Panc1 (cell line): ENCODE measurements at regions not wholly inside any gene's neighbourhood (a gene's known extent, or its start where the extent isn't known, plus 50 kb on each side); places are given as distances from the start of the nearest gene placed in this dataset.
A peak's percentile ranks its signal among the peaks of the same experiment; 100 is the strongest.

Experiments
- ATAC-seq: fragments of 200-7000 bp; cut with Tn5 transposase; 2 replicates; pipeline ENCODE4 v1.9.1; 2020; ENCODE audit warnings: mild to moderate bottlenecking, moderate library complexity
- BruUV-seq: library from RNA; stranded (reverse); fragments of 400-500 nt; replicated peaks from 2 replicates; lab custom pipeline; 2021; lab: Mats Ljungman, UMichigan
- CTCF ChIA-PET: fragments of 300-600 bp; sonication (Branson Sonifier 250); formaldehyde crosslinking; loops from one replicate; lab custom pipeline; 2022; ENCODE audit warnings: antibody characterized with exemption; lab: Charles Lee
- POLR2A ChIA-PET: fragments of 300-600 bp; sonication (Branson Sonifier 250); formaldehyde crosslinking; loops from one replicate; lab custom pipeline; 2022; ENCODE audit warnings: antibody characterized with exemption; lab: Charles Lee
- DNase-seq: peaks from one replicate; pipeline ENCODE4 v3.0.0-alpha.2; 2010; ENCODE audit warnings: low read depth, low spot score
- H3K27ac ChIP-seq: 2 replicates; pipeline ENCODE4 v1.5.1; 2011; ENCODE audit warnings: mild to moderate bottlenecking, low read length, inconsistent platforms
- H3K27me3 ChIP-seq: fragments of 200-500 bp; sonication (Bioruptor generic); 2 replicates; pipeline ENCODE4 v1.6.0; 2014; ENCODE audit warnings: low read length, inconsistent platforms; ENCODE audit not compliant: control insufficient read depth, insufficient read depth
- H3K36me3 ChIP-seq: fragments of 200-500 bp; sonication (Bioruptor generic); 2 replicates; pipeline ENCODE4 v1.5.1; 2014; ENCODE audit warnings: inconsistent platforms, mild to moderate bottlenecking, low read length, moderate library complexity; ENCODE audit not compliant: control insufficient read depth, insufficient read depth
- H3K4me1 ChIP-seq: 2 replicates; pipeline ENCODE4 v1.5.1; 2011; ENCODE audit warnings: inconsistent platforms, mild to moderate bottlenecking, low read length, moderate library complexity; ENCODE audit not compliant: control insufficient read depth, insufficient read depth
- H3K4me3 ChIP-seq, 2 experiments: 2 replicates each; pipeline ENCODE4 v1.5.1; 2011 to 2012; ENCODE audit warnings: low read depth in 2 of 2, low read length in 2 of 2, mild to moderate bottlenecking in 2 of 2, inconsistent platforms in 1 of 2, moderate library complexity in 1 of 2
- H3K9me3 ChIP-seq: fragments of 200-500 bp; sonication (Bioruptor generic); 2 replicates; pipeline ENCODE4 v1.5.1; 2014; ENCODE audit warnings: low read depth, mild to moderate bottlenecking, inconsistent platforms, low read length, moderate library complexity; ENCODE audit not compliant: control insufficient read depth, insufficient read depth
- CTCF ChIP-seq: fragments of 450-650 bp; IDR thresholded peaks from 2 replicates; pipeline ENCODE4 v1.5.1; 2017; ENCODE audit warnings: mild to moderate bottlenecking
- POLR2AphosphoS5 ChIP-seq: IDR thresholded peaks from 2 replicates; pipeline ENCODE4 v1.6.1; 2012; ENCODE audit warnings: mild to moderate bottlenecking, low read depth, low read length, moderate library complexity
- TCF7L2 ChIP-seq: IDR thresholded peaks from 2 replicates; pipeline ENCODE4 v1.6.1; 2011; ENCODE audit warnings: mild to moderate bottlenecking, low read depth, low read length, inconsistent platforms
- in situ Hi-C: cut with HindIII; loops from 2 replicates; pipeline ENCODE4 v1.10.0; 2016; ENCODE audit warnings: low sequenced_read_pairs, low pct_unique_long_range_greater_than_20kb
- intact Hi-C: fragments of 100-400 bp; cut with micrococcal nuclease; formaldehyde crosslinking; loops from one replicate; pipeline ENCODE4 v1.10.0; 2022; ENCODE audit not compliant: unreplicated experiment
- TF ChIP-seq, protein P1 (sequence below), 2 experiments: IDR thresholded peaks; 2 replicates each; pipeline ENCODE4 v1.6.1; 2011 to 2012; ENCODE audit warnings: low read depth in 2 of 2, control low read depth in 1 of 2, low read length in 1 of 2, mild to moderate bottlenecking in 1 of 2, moderate library complexity in 1 of 2; ENCODE audit not compliant: insufficient read depth in 1 of 2

DNA sequence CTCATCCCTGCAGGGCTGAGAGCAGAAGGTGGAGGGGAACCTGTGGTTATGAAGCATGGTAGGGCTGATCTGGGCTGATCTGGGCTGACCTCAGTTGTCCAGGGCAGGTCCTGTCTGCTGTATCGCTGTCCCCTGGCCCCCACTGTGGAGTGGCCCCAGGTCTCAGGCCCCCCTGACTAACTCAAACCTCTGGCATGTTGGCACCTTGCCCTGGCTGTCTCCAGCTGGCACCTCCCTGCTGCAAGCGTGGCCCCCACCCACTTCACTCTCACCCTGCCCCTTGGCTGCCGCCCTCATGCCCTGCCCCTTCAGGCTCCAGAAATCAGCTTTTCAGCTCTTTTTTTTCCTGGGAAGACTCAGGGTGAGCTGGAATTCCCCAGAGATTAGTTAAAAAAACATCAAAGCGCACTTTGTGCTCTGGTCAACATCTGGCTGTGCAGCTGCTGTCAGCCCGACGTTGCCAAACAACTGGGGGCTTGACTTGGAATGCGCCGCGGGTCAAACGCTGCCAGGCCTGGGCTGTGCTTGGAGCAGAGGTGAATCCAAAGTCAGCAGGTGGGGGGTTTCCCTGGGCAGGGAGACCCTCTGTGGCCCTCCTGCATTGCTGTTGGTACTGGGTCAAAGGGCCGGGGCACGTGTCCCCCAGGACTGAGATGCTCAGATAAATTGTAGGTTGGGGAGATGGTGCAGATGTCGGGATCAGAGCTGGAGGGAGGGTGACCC is 173.8 kb upstream of the HDAC4 start:
- no peaks in the 10 kb centered on the region for H3K9me3 ChIP-seq
- peaks cover 2% of the 10 kb centered on the region; the same call in 1 of the 2 replicates for H3K27me3 ChIP-seq
- TF ChIP-seq POLR2AphosphoS5 (no peak), TCF7L2 (0 out of 2 replicates have a peak, but pooled peaks have one; percentile 21), CTCF (no peak)
- no peak overlapping the region for H3K27ac ChIP-seq
- no peak overlapping the region for H3K4me3 ChIP-seq
- no TSS peak for BruUV-seq
- in situ Hi-C loops, result no loop called here
- intact Hi-C loops, result no loop called here
- DNase-seq (no peak), ATAC-seq (no peak)
- H3K4me1 ChIP-seq, result no peaks in the 10 kb centered on the region
- CTCF ChIA-PET, result no interaction called here
- POLR2A ChIA-PET, result no interaction called here
- H3K36me3 ChIP-seq, result no peaks in the 10 kb centered on the region

DNA sequence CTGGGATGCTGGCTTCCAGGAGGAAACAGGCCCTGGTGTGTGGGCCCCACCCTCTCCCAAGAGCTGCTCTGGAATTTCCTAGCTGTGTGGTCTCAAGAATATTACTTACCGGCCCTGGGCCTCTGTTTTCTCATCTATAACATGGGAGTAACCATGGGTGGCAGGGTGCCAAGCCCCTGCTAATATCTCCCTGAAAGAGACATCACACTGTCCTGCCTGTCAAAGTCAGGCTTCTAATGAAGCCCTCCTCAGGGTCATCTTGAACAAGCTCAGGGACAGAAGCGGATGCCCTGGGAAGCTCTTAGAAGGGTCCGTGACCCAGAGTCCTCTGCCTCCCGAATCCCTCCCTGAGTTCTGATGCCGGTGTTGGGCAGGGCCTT is 173.2 kb upstream of the HDAC4 start:
- Histone ChIP-seq H3K27ac (no peak overlapping the region), H3K4me1 (no peaks in the 10 kb centered on the region), H3K27me3 (peaks cover 2% of the 10 kb centered on the region; the same call in 1 of the 2 replicates), H3K9me3 (no peaks in the 10 kb centered on the region), H3K4me3 (no peak overlapping the region), H3K36me3 (no peaks in the 10 kb centered on the region)
- in situ Hi-C loops, result no loop called here
- ATAC-seq (no peak), DNase-seq (no peak)
- BruUV-seq, result no TSS peak
- TF ChIP-seq TCF7L2, result no peak
- no peak for TF ChIP-seq POLR2AphosphoS5
- no peak for TF ChIP-seq CTCF
- intact Hi-C loops, result no loop called here
- CTCF ChIA-PET, result no interaction called here
- POLR2A ChIA-PET, result interaction anchor here (0.5 kb wide), 1 partner anchor 9 kb away, joined by 3 read pairs; no protein-coding TSS in a partner anchor

DNA sequence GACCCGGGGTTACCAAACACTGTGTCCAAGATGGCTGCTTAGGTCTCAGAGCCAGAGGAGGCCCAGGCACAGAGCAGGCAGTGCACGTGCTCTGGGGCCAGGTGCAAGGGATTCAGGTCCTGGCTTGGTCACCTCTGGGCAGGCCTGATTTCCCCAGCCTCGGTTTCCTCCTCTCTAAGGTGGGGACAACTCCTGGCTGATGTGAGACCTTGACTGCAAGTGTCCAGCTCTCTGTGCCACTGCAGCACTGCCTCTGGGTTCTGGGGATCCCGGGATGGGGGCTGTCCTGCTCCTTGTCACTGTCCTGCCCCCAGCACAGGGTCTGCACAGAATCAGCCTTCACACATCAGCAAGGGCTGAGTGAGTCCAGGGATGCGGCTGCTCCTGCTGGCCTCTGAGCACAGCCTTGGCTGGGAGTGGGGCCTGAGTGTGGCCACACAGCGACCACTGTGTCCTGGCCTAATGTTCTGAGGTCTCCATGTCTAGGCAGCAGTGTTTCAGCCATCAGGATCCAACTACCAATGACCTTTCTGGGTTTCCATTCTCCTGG is 170.2 kb upstream of the HDAC4 start:
- no peaks in the 10 kb centered on the region for H3K4me1 ChIP-seq
- DNase-seq (no peak), ATAC-seq (no peak)
- TF ChIP-seq TCF7L2 (no peak), CTCF (no peak)
- TF ChIP-seq, protein P1, sequence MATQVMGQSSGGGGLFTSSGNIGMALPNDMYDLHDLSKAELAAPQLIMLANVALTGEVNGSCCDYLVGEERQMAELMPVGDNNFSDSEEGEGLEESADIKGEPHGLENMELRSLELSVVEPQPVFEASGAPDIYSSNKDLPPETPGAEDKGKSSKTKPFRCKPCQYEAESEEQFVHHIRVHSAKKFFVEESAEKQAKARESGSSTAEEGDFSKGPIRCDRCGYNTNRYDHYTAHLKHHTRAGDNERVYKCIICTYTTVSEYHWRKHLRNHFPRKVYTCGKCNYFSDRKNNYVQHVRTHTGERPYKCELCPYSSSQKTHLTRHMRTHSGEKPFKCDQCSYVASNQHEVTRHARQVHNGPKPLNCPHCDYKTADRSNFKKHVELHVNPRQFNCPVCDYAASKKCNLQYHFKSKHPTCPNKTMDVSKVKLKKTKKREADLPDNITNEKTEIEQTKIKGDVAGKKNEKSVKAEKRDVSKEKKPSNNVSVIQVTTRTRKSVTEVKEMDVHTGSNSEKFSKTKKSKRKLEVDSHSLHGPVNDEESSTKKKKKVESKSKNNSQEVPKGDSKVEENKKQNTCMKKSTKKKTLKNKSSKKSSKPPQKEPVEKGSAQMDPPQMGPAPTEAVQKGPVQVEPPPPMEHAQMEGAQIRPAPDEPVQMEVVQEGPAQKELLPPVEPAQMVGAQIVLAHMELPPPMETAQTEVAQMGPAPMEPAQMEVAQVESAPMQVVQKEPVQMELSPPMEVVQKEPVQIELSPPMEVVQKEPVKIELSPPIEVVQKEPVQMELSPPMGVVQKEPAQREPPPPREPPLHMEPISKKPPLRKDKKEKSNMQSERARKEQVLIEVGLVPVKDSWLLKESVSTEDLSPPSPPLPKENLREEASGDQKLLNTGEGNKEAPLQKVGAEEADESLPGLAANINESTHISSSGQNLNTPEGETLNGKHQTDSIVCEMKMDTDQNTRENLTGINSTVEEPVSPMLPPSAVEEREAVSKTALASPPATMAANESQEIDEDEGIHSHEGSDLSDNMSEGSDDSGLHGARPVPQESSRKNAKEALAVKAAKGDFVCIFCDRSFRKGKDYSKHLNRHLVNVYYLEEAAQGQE (IDR thresholded peaks at IDR 0.05; ENCODE audit: insufficient read depth in 1 of 2, low read depth in 2 of 2, low read length in 1 of 2), result no peak
- POLR2A ChIA-PET, result no interaction called here
- no TSS peak for BruUV-seq
- in situ Hi-C loops (no loop called here), intact Hi-C loops (no loop called here)
- H3K4me3 ChIP-seq, result no peak overlapping the region
- CTCF ChIA-PET, result no interaction called here
- H3K27ac ChIP-seq, result no peak overlapping the region
- H3K27me3 ChIP-seq, result peaks cover 10% of the 10 kb centered on the region
- H3K36me3 ChIP-seq, result no peaks in the 10 kb centered on the region
- no peaks in the 10 kb centered on the region for H3K9me3 ChIP-seq
